Epithelial cell of proximal tubule (primary cell): ENCODE measurements at regions not wholly inside any gene's neighbourhood (a gene's known extent, or its start where the extent isn't known, plus 50 kb on each side); places are given as distances from the start of the nearest gene placed in this dataset.
"Not testable (repeated sequence)": the region's sequence is repeated elsewhere in the genome, so short reads cannot be mapped to it uniquely, and the experiment has no call there.

Experiments used
- DNase-seq: peaks from one replicate; pipeline ENCODE4 v3.0.0-alpha.2; 2011; ENCODE audit warnings: low read depth
- H3K4me3 ChIP-seq: 2 replicates; pipeline ENCODE4 v1.5.1; 2011; ENCODE audit warnings: low read depth, mild to moderate bottlenecking, low read length

DNA sequence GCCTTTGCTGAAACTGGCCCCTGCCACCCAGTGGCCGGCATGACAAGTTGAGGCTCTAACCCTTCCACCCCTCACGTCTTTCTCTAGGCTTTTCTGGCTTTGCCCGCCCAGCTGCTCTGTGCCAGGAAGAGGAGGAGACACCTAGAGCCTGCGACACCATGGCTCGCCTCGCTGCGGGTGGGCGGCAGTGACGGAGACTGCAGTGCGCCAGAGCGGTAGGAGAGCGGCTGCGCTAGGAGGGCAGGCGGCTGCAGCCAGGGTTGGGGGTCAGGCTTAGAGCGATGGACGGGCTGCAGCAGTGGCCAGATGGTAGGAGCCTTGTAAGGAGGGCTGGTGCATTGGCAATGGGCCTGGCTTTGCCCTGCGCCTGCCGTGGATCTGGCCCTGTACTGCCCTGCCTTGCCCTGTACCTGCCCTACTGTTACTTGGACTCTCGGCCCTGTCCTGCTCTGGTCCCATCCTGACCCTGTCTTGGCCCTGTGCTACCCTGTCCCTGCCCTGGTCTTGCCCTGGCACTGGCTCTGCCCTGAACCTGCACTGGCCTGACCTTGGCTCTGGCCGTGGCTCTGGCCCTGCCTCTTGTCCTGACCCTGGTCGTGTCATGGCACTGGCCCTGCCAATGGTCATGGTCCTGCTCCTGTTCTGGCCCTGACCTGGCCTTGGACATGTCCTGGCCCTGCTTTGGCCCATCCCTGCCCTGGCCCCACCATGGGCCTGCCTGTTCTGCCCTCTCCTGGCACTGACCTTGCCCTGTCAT, 330.7 kb upstream of the PLGLB1 start:
- not testable (repeated sequence) for H3K4me3 ChIP-seq, DNase-seq

DNA sequence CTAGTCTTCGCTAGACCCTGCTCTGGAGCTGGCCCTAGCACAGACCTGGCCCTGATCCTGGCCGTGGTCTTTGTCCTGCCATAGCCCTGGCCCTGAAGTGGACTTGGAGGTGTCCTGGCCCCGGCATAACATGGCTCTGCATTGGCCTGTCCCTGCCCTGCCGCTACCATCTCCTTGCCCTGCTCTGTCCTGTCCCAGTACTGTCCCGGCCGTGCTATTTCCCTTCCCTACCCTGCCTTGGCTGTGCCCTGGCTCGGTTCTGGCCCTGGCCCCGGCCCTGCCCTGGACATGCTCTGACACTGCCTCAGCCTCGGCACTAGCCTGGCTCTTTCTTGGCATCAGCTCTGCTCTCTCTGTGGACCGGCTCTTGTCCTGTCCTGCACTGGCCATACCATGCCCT, 331.8 kb upstream of the PLGLB1 start:
- H3K4me3 ChIP-seq, DNase-seq: not testable (repeated sequence)

DNA sequence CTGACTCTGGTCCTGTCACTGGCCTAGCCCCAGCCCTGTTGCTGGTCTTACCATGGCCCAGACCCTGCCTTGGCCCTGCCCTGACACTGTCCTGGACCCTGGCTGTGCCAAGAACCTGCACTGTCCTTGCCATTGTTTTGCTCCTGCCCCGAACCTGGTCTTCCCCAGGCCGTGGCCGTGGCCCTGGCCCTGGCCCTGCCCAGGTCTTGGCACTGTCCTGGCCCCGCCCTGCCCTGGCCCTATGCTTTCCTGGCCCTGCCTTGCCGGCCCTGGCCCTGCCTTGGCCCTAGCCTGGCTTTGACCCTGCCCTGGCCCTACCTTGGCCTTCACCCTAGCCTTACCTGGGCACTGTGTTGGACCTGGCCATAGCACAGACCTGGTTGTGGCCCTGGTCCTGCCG, 332.5 kb upstream of the PLGLB1 start:
- not testable (repeated sequence) for DNase-seq, H3K4me3 ChIP-seq

DNA sequence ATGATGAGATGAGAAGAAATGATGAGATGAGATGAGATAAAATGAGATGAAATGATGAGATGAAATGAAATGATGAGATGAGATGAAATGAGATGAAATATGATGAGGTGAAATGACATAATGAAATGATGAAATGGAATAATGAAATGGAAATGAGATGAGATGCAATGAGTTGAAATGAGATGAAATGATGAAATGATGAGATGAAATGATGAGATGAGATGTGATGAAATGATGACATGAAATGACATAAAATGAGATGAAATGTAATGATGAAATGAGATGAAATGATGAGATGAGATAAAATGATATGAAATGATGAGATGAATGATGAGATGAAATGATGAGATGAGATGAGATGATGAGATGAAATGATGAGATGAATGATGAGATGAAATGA, 338.6 kb upstream of the PLGLB1 start:
- DNase-seq, H3K4me3 ChIP-seq: not testable (repeated sequence)

DNA sequence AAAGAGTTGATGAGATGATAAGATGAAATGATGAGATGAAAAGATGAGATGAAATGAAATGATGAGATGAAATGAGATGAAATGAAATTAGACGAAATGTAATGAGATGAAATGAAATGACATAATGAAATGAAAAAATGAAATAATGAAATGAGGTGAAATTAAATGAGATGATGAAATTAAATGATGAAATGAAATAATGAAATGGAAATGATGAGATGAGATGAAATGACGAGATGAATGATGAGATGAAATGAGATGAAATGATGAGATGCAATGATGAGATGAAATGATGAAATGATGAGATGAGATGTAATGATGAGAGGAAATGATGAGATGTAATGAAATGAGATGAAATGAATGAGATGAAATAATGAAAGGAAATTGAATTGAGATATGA, 339.3 kb upstream of the PLGLB1 start:
- not testable (repeated sequence) for DNase-seq, H3K4me3 ChIP-seq

DNA sequence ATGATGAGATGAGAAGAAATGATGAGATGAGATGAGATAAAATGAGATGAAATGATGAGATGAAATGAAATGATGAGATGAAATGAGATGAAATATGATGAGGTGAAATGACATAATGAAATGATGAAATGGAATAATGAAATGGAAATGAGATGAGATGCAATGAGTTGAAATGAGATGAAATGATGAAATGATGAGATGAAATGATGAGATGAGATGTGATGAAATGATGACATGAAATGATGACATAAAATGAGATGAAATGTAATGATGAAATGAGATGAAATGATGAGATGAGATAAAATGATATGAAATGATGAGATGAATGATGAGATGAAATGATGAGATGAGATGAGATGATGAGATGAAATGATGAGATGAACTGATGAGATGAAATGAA, 340.2 kb upstream of the PLGLB1 start:
- not testable (repeated sequence) for DNase-seq, H3K4me3 ChIP-seq

DNA sequence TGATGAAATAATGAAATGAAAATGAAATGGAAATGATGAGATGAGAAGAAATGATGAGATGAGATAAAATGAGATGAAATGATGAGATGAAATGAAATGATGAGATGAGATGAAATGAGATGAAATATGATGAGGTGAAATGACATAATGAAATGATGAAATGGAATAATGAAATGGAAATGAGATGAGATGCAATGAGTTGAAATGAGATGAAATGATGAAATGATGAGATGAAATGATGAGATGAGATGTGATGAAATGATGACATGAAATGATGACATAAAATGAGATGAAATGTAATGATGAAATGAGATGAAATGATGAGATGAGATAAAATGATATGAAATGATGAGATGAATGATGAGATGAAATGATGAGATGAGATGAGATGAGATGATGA, 342.7 kb upstream of the PLGLB1 start:
- not testable (repeated sequence) for H3K4me3 ChIP-seq, DNase-seq

DNA sequence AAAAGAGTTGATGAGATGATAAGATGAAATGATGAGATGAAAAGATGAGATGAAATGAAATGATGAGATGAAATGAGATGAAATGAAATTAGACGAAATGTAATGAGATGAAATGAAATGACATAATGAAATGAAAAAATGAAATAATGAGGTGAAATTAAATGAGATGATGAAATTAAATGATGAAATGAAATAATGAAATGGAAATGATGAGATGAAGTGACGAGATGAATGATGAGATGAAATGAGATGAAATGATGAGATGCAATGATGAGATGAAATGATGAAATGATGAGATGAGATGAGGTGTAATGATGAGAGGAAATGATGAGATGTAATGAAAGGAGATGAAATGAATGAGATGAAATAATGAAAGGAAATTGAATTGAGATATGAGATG, 343.4 kb upstream of the PLGLB1 start:
- not testable (repeated sequence) for H3K4me3 ChIP-seq, DNase-seq

DNA sequence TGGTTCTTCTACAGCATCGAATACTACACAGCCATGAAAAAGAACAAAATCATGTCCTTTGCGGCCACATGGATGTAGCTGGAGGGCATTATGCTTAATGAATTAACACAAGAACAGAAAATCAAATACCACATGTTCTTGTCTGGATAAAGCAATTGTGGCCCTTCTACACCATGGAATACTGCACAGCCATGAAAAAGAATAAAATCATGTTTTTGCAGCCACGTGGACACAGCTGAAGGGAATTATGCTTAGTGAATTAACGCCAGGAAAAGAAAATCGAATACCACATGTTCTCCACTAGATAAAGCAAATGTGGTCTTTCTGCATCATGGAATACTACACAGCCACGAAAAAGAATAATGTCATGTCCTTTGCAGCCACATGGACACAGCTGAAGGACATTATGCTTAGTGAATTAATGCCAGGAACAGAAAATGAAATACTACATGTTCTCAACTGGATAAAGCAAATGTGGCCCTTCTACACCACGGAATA, 361.8 kb upstream of the PLGLB2 start:
- not testable (repeated sequence) for H3K4me3 ChIP-seq, DNase-seq

DNA sequence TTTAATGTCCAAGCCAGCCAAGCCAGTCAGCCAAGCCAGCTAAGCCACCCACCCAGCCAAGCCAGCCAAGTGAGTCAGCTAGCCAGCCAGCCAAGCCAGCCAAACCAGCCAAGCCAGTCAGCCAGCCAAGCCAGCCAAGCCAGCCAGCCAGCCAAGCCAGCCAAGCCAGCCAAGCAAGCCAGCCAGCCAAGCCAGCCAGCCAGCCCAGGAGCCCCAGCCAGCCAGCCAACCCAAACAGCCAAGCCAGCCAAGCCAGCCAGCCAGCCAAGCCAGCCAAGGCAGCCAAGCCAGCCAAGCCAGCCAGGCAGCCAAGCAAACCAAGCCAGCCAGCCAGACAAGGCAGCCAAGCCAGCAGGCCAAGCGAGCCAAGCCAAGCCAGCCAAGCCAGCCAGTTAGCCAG, 352.1 kb upstream of the PLGLB2 start:
- not testable (repeated sequence) for DNase-seq, H3K4me3 ChIP-seq

DNA sequence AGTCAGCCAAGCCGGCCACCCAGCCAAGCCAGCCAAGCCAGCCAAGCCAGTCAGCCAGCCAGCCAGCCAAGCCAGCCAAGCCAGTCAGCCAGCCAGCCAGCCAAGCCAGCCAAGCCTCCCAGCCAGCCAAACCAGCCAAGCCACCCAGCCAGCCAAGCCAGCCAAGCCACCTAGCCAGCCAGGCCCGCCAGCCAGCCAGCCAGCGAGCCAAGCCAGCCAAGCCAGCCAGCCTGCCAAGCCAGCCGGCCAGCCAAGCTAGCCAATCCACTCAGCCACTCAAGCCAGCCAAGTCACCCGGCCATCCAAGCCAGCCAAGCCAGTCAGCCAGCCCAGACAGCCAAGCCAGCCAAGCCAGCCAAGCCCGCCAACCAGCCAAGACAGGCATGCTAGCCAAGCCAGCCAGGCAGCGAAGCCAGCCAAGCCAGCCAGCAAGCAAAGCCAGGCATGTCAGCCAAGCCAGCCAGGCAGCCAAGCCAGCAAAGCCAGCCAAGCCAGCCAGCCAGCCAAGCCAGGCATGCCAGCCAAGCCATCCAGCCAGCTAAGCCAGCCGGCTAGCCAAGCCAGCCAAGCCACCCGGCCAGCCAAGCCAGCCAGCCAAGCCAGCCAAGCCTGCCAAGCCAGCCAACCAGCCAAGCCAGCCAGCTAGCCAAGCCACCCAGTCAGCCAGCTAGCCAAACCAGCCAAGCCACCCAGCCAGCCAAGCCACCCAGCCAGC, 351.2 kb upstream of the PLGLB2 start:
- not testable (repeated sequence) for DNase-seq, H3K4me3 ChIP-seq

DNA sequence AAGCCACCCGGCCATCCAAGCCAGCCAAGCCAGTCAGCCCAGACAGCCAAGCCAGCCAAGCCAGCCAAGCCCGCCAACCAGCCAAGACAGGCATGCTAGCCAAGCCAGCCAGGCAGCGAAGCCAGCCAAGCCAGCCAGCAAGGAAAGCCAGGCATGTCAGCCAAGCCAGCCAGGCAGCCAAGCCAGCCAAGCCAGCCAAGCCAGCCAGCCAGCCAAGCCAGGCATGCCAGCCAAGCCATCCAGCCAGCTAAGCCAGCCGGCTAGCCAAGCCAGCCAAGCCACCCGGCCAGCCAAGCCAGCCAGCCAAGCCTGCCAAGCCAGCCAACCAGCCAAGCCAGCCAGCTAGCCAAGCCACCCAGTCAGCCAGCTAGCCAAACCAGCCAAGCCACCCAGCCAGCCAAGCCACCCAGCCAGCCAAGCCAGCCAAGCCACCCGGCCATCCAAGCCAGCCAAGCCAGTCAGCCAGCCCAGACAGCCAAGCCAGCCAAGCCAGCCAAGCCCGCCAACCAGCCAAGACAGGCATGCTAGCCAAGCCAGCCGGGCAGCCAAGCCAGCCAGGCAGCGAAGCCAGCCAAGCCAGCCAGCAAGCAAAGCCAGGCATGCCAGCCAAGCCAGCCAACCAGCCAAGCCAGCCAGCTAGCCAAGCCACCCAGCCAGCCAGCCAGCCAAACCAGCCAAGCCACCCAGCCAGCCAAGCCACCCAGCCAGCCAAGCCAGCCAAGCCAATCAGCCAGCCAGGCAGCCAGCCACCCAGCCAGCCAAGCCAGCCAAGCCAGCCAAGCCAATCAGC, 350.4 kb upstream of the PLGLB2 start:
- not testable (repeated sequence) for DNase-seq, H3K4me3 ChIP-seq

DNA sequence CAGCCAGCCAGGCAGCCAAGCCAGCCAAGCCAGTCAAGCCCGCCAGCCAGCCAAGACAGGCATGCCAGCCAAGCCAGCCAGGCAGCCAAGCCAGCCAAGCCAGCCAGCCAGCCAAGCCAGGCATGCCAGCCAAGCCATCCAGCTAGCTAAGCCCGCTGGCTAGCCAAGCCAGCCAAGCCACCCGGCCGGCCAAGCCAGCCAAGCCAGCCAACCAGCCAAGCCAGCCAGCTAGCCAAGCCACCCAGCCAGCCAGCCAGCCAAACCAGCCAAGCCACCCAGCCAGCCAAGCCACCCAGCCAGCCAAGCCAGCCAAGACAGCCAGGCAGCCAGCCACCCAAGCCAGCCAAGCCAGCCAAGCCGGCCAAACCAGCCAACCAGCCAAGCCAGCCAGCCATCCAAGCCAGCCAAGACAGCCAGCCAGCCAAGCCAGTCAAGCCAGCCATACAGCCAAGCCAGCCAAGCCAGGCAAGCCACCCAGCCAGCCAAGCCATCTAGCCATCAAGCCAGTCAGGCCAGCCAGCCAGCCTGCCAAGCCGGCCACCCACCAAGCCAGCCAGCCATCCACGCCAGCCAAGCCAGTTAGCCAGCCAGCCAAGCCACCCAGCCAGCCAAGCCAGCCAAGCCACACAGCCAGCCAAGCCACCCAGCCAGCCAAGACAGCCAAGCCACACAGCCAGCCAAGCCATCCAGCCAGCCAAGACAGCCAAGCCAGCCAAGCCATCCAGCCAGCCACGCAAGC, 349.2 kb upstream of the PLGLB2 start:
- DNase-seq, H3K4me3 ChIP-seq: not testable (repeated sequence)
